ENCODE measurements at regions not wholly inside any gene's neighbourhood (a gene's known extent, or its start where the extent isn't known, plus 50 kb on each side); places are given as distances from the start of the nearest gene placed in this dataset.
"Not testable (repeated sequence)": the region's sequence is repeated elsewhere in the genome, so short reads cannot be mapped to it uniquely, and the experiment has no call there.

- Histone ChIP-seq H3K9ac (ENCODE audit: low read length) (no peak overlapping the region), H3K27ac (ENCODE audit: low read depth, low read length) (no peak overlapping the region), H3K9me2 (replicated peaks; ENCODE audit: insufficient read depth, low read length) (0 out of 2 replicates have a peak, but pooled peaks cover 3% of the 10 kb centered on the region), H3F3A (ENCODE audit: insufficient read depth) (no peaks in the 10 kb centered on the region), H3K27me3 (ENCODE audit: low read length) (no peaks in the 10 kb centered on the region), H4K20me1 (ENCODE audit: low read depth, low read length) (no peaks in the 10 kb centered on the region), H2AFZ (ENCODE audit: low read depth, low read length, severe bottlenecking) (no peak overlapping the region), H3K79me2 (ENCODE audit: insufficient read depth, low read length) (no peaks in the 10 kb centered on the region), H3K4me2 (ENCODE audit: low read depth, low read length, poor library complexity, severe bottlenecking) (no peak overlapping the region), H3K9me3 (ENCODE audit: insufficient read depth, low read length) (no peaks in the 10 kb centered on the region), H3K36me3 (ENCODE audit: low read length) (no peaks in the 10 kb centered on the region), H3K4me3 (ENCODE audit: insufficient read depth, low read length, poor library complexity, severe bottlenecking) (no peak overlapping the region)
- TF ChIP-seq EZH2phosphoT487 (conservative IDR thresholded peaks at IDR 0.05; ENCODE audit: low read length) = no peak
- TF ChIP-seq, protein P1, sequence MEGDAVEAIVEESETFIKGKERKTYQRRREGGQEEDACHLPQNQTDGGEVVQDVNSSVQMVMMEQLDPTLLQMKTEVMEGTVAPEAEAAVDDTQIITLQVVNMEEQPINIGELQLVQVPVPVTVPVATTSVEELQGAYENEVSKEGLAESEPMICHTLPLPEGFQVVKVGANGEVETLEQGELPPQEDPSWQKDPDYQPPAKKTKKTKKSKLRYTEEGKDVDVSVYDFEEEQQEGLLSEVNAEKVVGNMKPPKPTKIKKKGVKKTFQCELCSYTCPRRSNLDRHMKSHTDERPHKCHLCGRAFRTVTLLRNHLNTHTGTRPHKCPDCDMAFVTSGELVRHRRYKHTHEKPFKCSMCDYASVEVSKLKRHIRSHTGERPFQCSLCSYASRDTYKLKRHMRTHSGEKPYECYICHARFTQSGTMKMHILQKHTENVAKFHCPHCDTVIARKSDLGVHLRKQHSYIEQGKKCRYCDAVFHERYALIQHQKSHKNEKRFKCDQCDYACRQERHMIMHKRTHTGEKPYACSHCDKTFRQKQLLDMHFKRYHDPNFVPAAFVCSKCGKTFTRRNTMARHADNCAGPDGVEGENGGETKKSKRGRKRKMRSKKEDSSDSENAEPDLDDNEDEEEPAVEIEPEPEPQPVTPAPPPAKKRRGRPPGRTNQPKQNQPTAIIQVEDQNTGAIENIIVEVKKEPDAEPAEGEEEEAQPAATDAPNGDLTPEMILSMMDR (IDR thresholded peaks at IDR 0.05; ENCODE audit: insufficient read depth, low read length, poor library complexity, severe bottlenecking) = no peak
These were observed 1011.0 kb upstream of the MIR17HG start for GRCh38 chr13:90336507-90336906.

- H3K4me2 ChIP-seq (ENCODE audit: low read depth, low read length, poor library complexity, severe bottlenecking); H3K9ac ChIP-seq (ENCODE audit: low read length); H3K79me2 ChIP-seq (ENCODE audit: insufficient read depth, low read length); H3K9me2 ChIP-seq (replicated peaks; ENCODE audit: insufficient read depth, low read length); H3K27ac ChIP-seq (ENCODE audit: low read depth, low read length); H3K27me3 ChIP-seq (ENCODE audit: low read length); H3K36me3 ChIP-seq (ENCODE audit: low read length); H4K20me1 ChIP-seq (ENCODE audit: low read depth, low read length); H3F3A ChIP-seq (ENCODE audit: insufficient read depth); H3K4me3 ChIP-seq (ENCODE audit: insufficient read depth, low read length, poor library complexity, severe bottlenecking); H3K9me3 ChIP-seq (ENCODE audit: insufficient read depth, low read length); H2AFZ ChIP-seq (ENCODE audit: low read depth, low read length, severe bottlenecking): not testable (repeated sequence)
These were observed 1006.1 kb upstream of the MIR17HG start for GRCh38 chr13:90341348-90341747.

DNA sequence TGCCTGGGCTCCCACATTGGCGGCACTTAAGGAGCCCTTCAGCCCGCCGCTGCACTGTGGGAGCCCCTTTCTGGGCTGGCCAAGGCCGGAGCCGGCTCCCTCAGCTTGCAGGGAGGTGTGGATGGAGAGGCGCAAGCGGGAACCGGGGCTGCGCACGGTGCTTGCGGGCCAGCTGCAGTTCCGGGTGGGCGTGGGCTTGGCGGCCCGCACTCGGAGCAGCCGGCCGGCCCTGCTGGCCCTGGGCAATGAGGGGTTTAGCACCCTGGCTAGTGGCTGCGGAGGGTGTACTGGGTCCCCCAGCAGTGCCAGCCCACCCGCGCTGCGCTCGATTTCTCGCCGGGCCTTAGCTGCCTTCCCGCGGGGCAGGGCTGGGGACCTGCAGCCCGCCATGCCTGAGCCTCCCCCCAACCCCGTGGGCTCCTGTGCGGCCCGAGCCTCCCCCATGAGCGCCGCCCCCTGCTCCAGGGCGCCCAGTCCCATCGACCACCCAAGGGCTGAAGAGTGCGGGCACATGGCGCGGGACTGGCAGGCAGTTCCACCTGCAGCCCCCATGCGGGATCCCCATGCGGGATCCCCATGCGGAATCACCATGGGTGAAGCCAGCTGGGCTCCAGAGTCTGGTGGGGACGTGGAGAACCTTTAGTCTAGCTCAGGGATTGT lies 998.9 kb upstream of the MIR17HG start:
- H3K27me3 ChIP-seq (ENCODE audit: low read length); H3K4me2 ChIP-seq (ENCODE audit: low read depth, low read length, poor library complexity, severe bottlenecking); H3F3A ChIP-seq (ENCODE audit: insufficient read depth): not testable (repeated sequence)

DNA sequence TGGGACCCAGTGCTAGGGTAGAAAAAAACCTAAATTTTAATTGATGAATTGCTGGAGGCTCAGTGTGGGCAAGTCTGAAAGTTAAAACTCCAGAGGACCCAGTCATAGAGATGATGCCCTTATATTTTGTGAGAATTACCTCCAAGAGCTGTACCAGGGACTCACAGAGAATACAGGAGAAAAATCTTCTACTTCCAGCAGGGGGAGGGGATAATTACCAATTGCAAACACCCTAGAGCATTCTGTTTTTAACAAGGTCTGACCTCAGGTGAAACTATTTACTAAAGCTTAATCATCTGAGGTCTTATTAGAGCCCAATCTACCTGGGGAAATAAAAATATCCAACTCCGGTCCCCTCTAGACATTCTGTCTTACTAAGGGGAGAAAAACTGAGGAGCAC lies 994.7 kb upstream of the MIR17HG start:
- Histone ChIP-seq H3K36me3 (ENCODE audit: low read length) (no peaks in the 10 kb centered on the region), H3F3A (ENCODE audit: insufficient read depth) (no peaks in the 10 kb centered on the region), H3K79me2 (ENCODE audit: insufficient read depth, low read length) (no peaks in the 10 kb centered on the region), H3K4me3 (ENCODE audit: insufficient read depth, low read length, poor library complexity, severe bottlenecking) (no peak overlapping the region), H3K9ac (ENCODE audit: low read length) (no peak overlapping the region), H3K4me2 (ENCODE audit: low read depth, low read length, poor library complexity, severe bottlenecking) (no peak overlapping the region), H3K9me2 (replicated peaks; ENCODE audit: insufficient read depth, low read length) (no peaks in the 10 kb centered on the region), H3K9me3 (ENCODE audit: insufficient read depth, low read length) (no peaks in the 10 kb centered on the region), H2AFZ (ENCODE audit: low read depth, low read length, severe bottlenecking) (no peak overlapping the region), H3K27me3 (ENCODE audit: low read length) (no peaks in the 10 kb centered on the region), H3K27ac (ENCODE audit: low read depth, low read length) (no peak overlapping the region), H4K20me1 (ENCODE audit: low read depth, low read length) (no peaks in the 10 kb centered on the region)
- no peak for TF ChIP-seq EZH2phosphoT487 (conservative IDR thresholded peaks at IDR 0.05; ENCODE audit: low read length)
- TF ChIP-seq, protein P1 (IDR thresholded peaks at IDR 0.05; ENCODE audit: insufficient read depth, low read length, poor library complexity, severe bottlenecking) = no peak

More for the DNA sequence above, 998.9 kb upstream of the MIR17HG start:
- H3K79me2 ChIP-seq (ENCODE audit: insufficient read depth, low read length); H3K27ac ChIP-seq (ENCODE audit: low read depth, low read length); H4K20me1 ChIP-seq (ENCODE audit: low read depth, low read length); H3K36me3 ChIP-seq (ENCODE audit: low read length); H3K4me3 ChIP-seq (ENCODE audit: insufficient read depth, low read length, poor library complexity, severe bottlenecking); H3K9ac ChIP-seq (ENCODE audit: low read length); H3K9me3 ChIP-seq (ENCODE audit: insufficient read depth, low read length); H2AFZ ChIP-seq (ENCODE audit: low read depth, low read length, severe bottlenecking); H3K9me2 ChIP-seq (replicated peaks; ENCODE audit: insufficient read depth, low read length): not testable (repeated sequence)
